Spleen (tissue), 7 donors: ENCODE measurements at regions not wholly inside any gene's neighbourhood (a gene's known extent, or its start where the extent isn't known, plus 50 kb on each side); places are given as distances from the start of the nearest gene placed in this dataset.

ENCODE experiments used
- CTCF ChIP-seq, 11 experiments: fragments of 200-600 bp in 7 of 11; fragments of 450-650 bp in 4 of 11; sonication (generic) in 4 of 11; IDR thresholded peaks in 8 of 11; conservative IDR thresholded peaks in 3 of 11; 1 replicate in 7 of 11; 2 replicates in 4 of 11; pipeline versions ENCODE4 v1.4.0 to v1.8.0; 2016 to 2021; ENCODE audit warnings: antibody characterized with exemption in 11 of 11, inconsistent platforms in 4 of 11, mild to moderate bottlenecking in 1 of 11
- POLR2A ChIP-seq, 3 donors: fragments of 450-650 bp; IDR thresholded peaks; one replicate each; pipeline ENCODE4 v1.5.1; 2017; ENCODE audit warnings: antibody characterized with exemption in 3 of 3, mild to moderate bottlenecking in 1 of 3
- donor health status: DM: no; HTN: no; CAD: no; lungs with moderate emphysema.
- donor health status: DM: no; HTN: no; CAD: no.
- donor health status: DM: no; HTN: no; CAD: no.

GRCh38 chr18:61683856-61684255 lies 209.0 kb downstream of the RNF152 start:
- no peak for TF ChIP-seq CTCF (IDR thresholded peaks at IDR 0.05 in 8 of 11, conservative IDR thresholded peaks at IDR 0.05 in 3 of 11)
- no peak for TF ChIP-seq POLR2A (IDR thresholded peaks at IDR 0.05)
